ENCODE measurements at regions not wholly inside any gene's neighbourhood (a gene's known extent, or its start where the extent isn't known, plus 50 kb on each side); places are given as distances from the start of the nearest gene placed in this dataset.
"Not testable (repeated sequence)": the region's sequence is repeated elsewhere in the genome, so short reads cannot be mapped to it uniquely, and the experiment has no call there.

- H3K4me3 ChIP-seq (ENCODE audit: low read length): no peak overlapping the region
- no peak for TF ChIP-seq CTCF (conservative IDR thresholded peaks at IDR 0.05; ENCODE audit: low read length)
- no peak for DNase-seq (ENCODE audit: low read depth)
Observed at GRCh38 chr10:8403711-8404371, 349.4 kb downstream of the GATA3 start.

DNA sequence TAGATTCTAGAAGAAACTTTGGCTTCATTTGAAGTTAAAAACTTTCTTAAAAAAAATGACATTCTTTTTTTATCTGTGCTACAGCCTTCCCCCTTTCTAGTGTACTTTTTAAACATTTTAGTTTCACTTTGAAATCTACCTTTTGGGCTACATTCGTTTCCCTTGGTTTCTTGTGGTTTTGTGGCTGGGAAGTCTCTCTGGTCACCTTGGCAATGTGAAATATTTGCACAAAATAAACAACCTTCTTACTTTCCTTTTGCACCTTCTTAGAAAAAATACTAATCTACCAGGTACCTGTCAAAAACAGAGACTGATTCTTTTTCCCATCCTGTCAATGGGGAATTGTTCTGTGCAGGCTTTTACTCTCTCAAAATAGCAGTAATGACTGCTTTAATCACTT is 350.2 kb downstream of the GATA3 start:
- TF ChIP-seq CTCF (conservative IDR thresholded peaks at IDR 0.05; ENCODE audit: low read length): no peak
- H3K4me3 ChIP-seq (ENCODE audit: low read length): no peak overlapping the region
- DNase-seq (ENCODE audit: low read depth): no peak

GRCh38 chr10:8405596-8405995 is 351.1 kb downstream of the GATA3 start:
- no peak overlapping the region for H3K4me3 ChIP-seq (ENCODE audit: low read length)
- no peak for TF ChIP-seq CTCF (conservative IDR thresholded peaks at IDR 0.05; ENCODE audit: low read length)
- DNase-seq (ENCODE audit: low read depth): no peak

DNA sequence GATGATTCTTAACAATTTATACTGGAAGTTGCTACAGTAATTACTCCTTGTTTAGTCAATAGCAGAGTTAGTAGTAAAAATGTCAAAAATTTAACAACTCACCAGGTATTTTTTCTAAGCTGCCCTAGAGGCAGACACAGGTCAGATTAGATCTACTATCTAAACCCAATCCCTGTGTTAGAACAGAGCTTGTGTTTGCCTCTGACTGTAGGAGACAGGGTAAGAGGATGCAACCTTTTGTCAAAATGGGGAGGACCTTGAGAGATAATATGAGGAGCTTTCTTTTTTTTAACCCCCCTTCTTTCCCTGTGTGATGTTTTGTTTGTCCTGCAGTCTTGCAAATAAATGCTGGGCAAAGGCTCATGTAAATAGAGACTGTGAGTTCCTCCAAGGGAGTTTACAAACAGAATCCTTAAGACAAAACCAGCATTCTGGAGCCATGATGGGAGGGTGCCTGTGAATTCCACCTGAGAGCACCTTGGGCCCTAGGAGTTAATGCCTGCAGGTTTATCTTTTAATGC is 353.1 kb downstream of the GATA3 start:
- DNase-seq (ENCODE audit: low read depth): no peak

GRCh38 chr10:8410506-8410905 is 356.0 kb downstream of the GATA3 start:
- no peak for DNase-seq (ENCODE audit: low read depth)
- no peak overlapping the region for H3K4me3 ChIP-seq (ENCODE audit: low read length)
- TF ChIP-seq CTCF (conservative IDR thresholded peaks at IDR 0.05; ENCODE audit: low read length): no peak

More for the DNA sequence above, 353.1 kb downstream of the GATA3 start:
- TF ChIP-seq CTCF (conservative IDR thresholded peaks at IDR 0.05; ENCODE audit: low read length): no peak
- H3K4me3 ChIP-seq (ENCODE audit: low read length): no peak overlapping the region

DNA sequence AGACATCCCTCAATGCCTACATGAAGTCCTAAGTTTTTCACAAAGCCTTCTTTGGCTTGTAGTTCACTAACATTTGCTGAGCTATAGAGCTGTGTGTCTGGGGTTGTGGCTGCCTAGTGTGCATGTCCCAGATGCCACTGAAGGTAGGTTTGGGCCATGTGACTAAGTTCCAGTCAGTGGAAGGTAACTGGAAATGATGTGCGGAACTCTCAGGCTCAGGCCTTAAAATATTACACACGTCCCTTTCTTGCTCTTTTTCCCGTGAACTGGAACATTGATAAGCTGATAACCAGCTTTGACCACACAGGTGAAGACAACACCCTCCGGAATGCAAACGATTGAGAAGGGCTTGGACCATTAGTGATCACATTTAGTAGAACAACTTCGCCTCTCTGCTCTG is 358.1 kb downstream of the GATA3 start:
- H3K4me3 ChIP-seq (ENCODE audit: low read length): no peak overlapping the region
- no peak for TF ChIP-seq CTCF (conservative IDR thresholded peaks at IDR 0.05; ENCODE audit: low read length)
- DNase-seq (ENCODE audit: low read depth): no peak

DNA sequence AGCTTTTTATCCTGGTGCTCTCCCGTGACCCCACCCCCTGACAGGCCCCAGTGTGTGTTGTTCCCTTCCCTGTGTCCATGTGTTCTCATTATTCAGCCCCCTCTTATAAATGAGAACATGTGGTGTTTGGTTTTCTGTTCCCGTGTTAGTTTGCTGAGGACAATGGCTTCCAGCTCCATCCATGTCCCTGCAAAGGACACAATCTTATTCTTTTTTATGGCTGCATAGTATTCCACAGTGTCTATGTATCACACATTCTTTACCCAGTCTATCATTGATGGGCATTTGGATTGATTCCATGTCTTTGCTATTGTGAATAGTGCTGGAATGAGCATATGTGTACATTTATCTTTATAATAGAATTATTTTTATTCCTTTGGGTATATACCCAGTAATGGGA is 360.5 kb downstream of the GATA3 start:
- not testable (repeated sequence) for H3K4me3 ChIP-seq (ENCODE audit: low read length); DNase-seq (ENCODE audit: low read depth)

Measured in AG10803 (cell line).